Thoracic aorta (tissue), 2 donors: ENCODE measurements at regions not wholly inside any gene's neighbourhood (a gene's known extent, or its start where the extent isn't known, plus 50 kb on each side); places are given as distances from the start of the nearest gene placed in this dataset.
A peak's percentile ranks its signal among the peaks of the same experiment; 100 is the strongest.

ENCODE experiments used
- ATAC-seq: fragments of 150-250 bp; one replicate; pipeline ENCODE4 v1.8.0; 2017; ENCODE audit warnings: low read depth; ENCODE audit not compliant: insufficient number of reproducible peaks, low FRiP score
- DNase-seq: peaks from one replicate; pipeline ENCODE4 v3.0.0-alpha.2; 2020; ENCODE audit warnings: low spot score
- H3K27ac ChIP-seq, 2 donors: fragments of 200-600 bp; sonication (generic); 1 replicate in 1 of 2; 2 replicates in 1 of 2; pipeline ENCODE4 v1.5.1; 2016; ENCODE audit warnings: mild to moderate bottlenecking in 2 of 2, moderate library complexity in 2 of 2
- H3K27me3 ChIP-seq: fragments of 200-600 bp; sonication (generic); replicated peaks from 2 replicates; pipeline ENCODE4 v1.6.0; 2016; ENCODE audit warnings: mild to moderate bottlenecking; ENCODE audit not compliant: insufficient read depth
- H3K36me3 ChIP-seq: fragments of 200-600 bp; sonication (generic); one replicate; pipeline ENCODE4 v1.5.1; 2016
- H3K4me1 ChIP-seq, 2 donors: fragments of 200-600 bp; sonication (generic); 1 replicate in 1 of 2; 2 replicates in 1 of 2; pipeline versions ENCODE4 v1.5.1 to v1.6.0; 2016; ENCODE audit warnings: low read depth in 2 of 2, mild to moderate bottlenecking in 1 of 2; ENCODE audit not compliant: control insufficient read depth in 1 of 2
- H3K4me3 ChIP-seq: fragments of 200-600 bp; sonication (generic); 2 replicates; pipeline ENCODE4 v1.5.1; 2016; ENCODE audit warnings: mild to moderate bottlenecking
- H3K9me3 ChIP-seq: fragments of 200-600 bp; sonication (generic); 2 replicates; pipeline ENCODE4 v1.5.1; 2016
- TF ChIP-seq, protein P1 (sequence below): fragments of 200-600 bp; sonication (generic); IDR thresholded peaks from one replicate; pipeline ENCODE4 v1.5.1; 2019; ENCODE audit warnings: antibody characterized with exemption

DNA sequence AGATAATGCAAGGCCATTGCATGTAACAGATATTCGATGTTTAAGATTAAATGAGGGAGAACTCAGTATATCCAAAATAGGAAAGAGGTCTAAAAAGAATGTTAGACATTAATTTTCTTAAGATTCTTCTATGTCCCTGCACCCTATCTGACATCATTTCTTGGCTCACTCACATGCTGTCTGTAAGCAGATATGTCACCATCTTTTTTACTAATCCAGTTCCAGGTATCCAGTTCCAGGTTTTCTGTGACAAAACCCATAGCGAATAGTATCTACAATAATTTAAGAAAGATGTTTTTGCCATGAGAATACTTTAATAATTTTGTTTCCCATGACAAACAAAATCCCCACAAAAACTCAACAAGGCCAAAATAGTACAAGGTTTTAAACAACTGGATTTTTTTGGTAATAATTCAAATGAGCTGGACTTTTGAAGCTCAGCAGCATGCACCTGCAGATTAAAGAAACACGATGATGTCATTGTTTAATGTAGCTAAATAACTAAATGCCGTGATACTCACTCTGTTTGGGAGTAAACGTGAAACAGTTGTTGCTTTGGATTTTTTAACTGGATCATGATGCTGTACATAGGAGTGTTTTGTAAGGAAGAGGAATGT, 867.6 kb downstream of the EPHA3 start:
- no peak for DNase-seq
- no peak overlapping the region for H3K4me3 ChIP-seq
- no peak overlapping the region for H3K27ac ChIP-seq
- H3K9me3 ChIP-seq: no peaks in the 10 kb centered on the region
- no peaks in the 10 kb centered on the region for H3K36me3 ChIP-seq
- no peaks in the 10 kb centered on the region for H3K27me3 ChIP-seq
- H3K4me1 ChIP-seq: no peaks in the 10 kb centered on the region
- TF ChIP-seq, protein P1, sequence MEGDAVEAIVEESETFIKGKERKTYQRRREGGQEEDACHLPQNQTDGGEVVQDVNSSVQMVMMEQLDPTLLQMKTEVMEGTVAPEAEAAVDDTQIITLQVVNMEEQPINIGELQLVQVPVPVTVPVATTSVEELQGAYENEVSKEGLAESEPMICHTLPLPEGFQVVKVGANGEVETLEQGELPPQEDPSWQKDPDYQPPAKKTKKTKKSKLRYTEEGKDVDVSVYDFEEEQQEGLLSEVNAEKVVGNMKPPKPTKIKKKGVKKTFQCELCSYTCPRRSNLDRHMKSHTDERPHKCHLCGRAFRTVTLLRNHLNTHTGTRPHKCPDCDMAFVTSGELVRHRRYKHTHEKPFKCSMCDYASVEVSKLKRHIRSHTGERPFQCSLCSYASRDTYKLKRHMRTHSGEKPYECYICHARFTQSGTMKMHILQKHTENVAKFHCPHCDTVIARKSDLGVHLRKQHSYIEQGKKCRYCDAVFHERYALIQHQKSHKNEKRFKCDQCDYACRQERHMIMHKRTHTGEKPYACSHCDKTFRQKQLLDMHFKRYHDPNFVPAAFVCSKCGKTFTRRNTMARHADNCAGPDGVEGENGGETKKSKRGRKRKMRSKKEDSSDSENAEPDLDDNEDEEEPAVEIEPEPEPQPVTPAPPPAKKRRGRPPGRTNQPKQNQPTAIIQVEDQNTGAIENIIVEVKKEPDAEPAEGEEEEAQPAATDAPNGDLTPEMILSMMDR: no peak
- no peak for ATAC-seq

DNA sequence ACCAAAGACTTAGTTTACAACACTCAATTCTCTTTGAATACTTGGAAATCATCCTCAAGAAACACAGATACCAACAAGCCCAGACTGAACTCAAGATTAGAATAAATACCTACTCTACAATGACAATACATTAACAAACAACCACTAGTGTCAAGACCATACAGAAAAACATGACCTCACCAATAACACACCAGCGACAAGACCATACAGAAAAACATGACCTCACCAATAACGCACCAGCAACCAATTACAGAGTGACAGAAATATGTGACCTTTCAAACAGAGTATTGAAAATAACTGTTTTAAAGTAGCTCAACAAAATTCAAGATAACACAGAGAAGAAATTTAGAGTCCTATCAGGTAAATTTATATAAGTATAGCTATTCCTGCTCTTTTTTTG, 876.0 kb downstream of the EPHA3 start:
- ATAC-seq: no peak
- TF ChIP-seq, protein P1: no peak

DNA sequence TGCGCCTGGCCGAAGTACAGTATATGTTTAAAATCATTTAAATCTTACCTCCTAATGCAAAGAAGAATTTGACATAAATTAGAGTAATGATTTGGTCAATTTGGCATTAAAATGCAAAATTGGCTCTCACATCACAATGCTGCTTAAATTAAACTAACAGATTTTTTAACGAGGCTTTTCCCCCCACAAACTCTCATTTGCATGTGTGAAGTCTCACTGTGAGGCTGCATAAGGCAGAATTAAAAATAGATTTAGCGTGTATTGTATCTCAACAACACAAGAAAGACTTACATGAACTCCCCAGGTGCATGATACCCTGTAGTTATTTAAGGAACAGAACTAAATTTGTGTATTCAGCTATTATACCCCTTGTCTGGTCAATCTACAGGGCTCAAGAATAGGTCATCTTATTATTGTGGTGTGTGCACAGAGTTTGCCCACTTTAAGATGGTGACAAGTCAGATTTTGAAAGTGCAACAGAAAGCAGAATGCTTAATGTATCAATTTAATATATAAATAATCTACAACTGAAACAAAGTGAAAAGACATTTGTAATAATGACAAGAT, 897.9 kb downstream of the EPHA3 start:
- ATAC-seq (no peak), DNase-seq (no peak)
- Histone ChIP-seq H3K9me3 (no peaks in the 10 kb centered on the region), H3K27ac (no peak overlapping the region), H3K36me3 (no peaks in the 10 kb centered on the region), H3K4me3 (no peak overlapping the region), H3K4me1 (peaks cover 8 to 10% of the 10 kb centered on the region in 2 donors), H3K27me3 (no peaks in the 10 kb centered on the region)
- TF ChIP-seq, protein P1: no peak

More for the DNA sequence above, 876.0 kb downstream of the EPHA3 start:
- no peaks in the 10 kb centered on the region for H3K4me1 ChIP-seq
- H3K27me3 ChIP-seq: no peaks in the 10 kb centered on the region
- no peak overlapping the region for H3K27ac ChIP-seq
- H3K36me3 ChIP-seq: no peaks in the 10 kb centered on the region
- H3K9me3 ChIP-seq: no peaks in the 10 kb centered on the region
- H3K4me3 ChIP-seq: no peak overlapping the region
- DNase-seq: no peak

DNA sequence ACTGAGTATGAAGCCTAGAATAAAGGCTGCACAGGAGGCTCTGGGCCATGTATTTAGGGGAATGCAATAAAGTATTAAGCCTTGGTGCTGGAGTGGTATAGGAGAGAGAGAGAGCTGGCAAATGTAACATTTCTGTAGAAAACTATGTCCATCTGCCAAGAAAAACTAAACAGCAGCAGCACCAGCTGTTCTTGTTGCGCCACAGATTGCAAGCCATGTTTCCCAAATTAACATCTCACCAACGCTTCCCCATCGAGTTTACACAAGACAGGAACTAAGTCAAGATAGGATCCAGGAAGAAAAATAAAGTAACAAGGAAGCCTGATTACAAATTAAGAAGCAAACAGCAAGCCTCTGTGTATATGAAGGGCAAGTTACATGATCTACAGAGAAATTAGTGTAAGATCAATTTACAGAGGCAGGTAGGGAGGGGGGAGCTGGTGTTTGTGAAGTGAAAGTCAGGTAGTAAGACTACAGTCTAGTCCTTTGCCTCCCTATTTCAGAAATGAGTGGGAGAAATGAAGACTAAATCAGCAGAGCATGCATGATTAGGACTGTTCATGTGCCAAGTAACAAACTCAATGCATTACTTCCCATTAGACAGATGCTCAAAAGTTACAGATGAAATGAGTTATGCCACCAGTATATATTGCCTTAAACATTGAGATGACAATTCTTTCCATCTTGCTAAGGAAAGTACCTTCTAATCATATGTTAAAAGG, 900.5 kb downstream of the EPHA3 start:
- TF ChIP-seq, protein P1: no peak
- H3K4me1 ChIP-seq: peaks cover 8 to 21% of the 10 kb centered on the region in 2 donors
- no peak overlapping the region for H3K27ac ChIP-seq
- ATAC-seq (no peak), DNase-seq (no peak)
- no peaks in the 10 kb centered on the region for H3K9me3 ChIP-seq
- H3K4me3 ChIP-seq: no peak overlapping the region
- H3K36me3 ChIP-seq: no peaks in the 10 kb centered on the region
- no peaks in the 10 kb centered on the region for H3K27me3 ChIP-seq

DNA sequence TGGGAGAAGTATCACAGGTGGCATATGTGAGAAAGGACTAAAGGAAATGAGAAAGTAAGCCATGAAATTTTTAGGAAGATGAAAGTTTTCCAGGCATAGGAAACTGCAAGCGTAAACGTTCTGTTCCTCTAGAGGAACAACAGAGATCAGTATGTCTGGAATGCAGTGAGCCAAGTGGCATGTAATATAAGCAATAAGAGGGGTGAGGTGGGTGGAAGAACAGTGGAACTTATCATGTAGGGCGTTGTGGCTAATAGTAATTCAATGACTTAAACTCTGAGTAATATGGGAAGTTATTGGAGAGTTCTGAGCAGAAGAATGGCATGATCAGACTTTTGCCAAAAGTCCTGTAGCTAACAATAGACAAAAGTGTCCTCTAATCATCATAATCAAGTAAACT, 902.9 kb downstream of the EPHA3 start:
- no peaks in the 10 kb centered on the region for H3K36me3 ChIP-seq
- no peak for ATAC-seq
- H3K27ac ChIP-seq: peak overlapping the region in 1 of 2 donors; percentile 31

More for the DNA sequence above, 902.9 kb downstream of the EPHA3 start:
- DNase-seq: no peak
- no peaks in the 10 kb centered on the region for H3K9me3 ChIP-seq
- TF ChIP-seq, protein P1: no peak
- no peaks in the 10 kb centered on the region for H3K27me3 ChIP-seq
- H3K4me3 ChIP-seq: no peak overlapping the region
- peaks cover 8 to 24% of the 10 kb centered on the region in 2 donors for H3K4me1 ChIP-seq
